ENCODE measurements at regions not wholly inside any gene's neighbourhood (a gene's known extent, or its start where the extent isn't known, plus 50 kb on each side); places are given as distances from the start of the nearest gene placed in this dataset.
"Not testable (repeated sequence)": the region's sequence is repeated elsewhere in the genome, so short reads cannot be mapped to it uniquely, and the experiment has no call there.

DNA sequence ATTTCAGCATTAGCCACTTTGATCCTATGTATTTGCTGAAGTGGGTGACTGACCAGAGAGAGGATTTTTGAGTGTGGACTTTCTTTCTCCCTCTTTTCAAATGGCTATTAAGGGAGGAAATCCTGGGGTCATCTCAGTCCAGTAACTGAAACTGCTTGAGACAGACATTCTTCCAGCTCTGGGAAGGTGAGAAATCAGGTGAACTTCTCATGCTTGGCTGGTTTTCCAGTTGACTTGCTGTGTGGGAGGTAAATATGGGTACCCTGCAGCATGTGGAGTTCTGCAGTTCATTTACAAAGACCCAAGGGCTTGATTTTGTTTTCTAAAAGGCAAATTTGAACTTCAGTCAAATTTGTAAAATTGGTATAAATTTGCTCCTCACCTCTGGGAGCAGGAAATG lies 461.1 kb upstream of the TBL1XR1 start:
- Histone ChIP-seq H3K79me2 (replicated peaks; ENCODE audit: insufficient read depth, low read length) (no peaks in the 10 kb centered on the region), H3K9ac (ENCODE audit: low read length) (no peak overlapping the region), H3K36me3 (ENCODE audit: insufficient read depth, low read length) (no peaks in the 10 kb centered on the region), H3K9me2 (ENCODE audit: insufficient read depth, low read length) (no peaks in the 10 kb centered on the region), H3F3A (ENCODE audit: insufficient read depth, low read length, poor library complexity, severe bottlenecking) (no peaks in the 10 kb centered on the region), H2AFZ (ENCODE audit: low read depth, low read length) (no peak overlapping the region), H3K4me2 (ENCODE audit: low read length) (no peak overlapping the region), H3K27ac (ENCODE audit: low read length) (no peak overlapping the region), H3K27me3 (ENCODE audit: insufficient read depth, low read depth, low read length) (no peaks in the 10 kb centered on the region), H3K9me3 (ENCODE audit: low read length) (no peaks in the 10 kb centered on the region), H4K20me1 (ENCODE audit: insufficient read depth) (no peaks in the 10 kb centered on the region), H3K4me3 (ENCODE audit: low read length) (no peak overlapping the region)
- TF ChIP-seq TAF1 (IDR thresholded peaks at IDR 0.05; ENCODE audit: low read depth) (no peak), POLR2AphosphoS5 (IDR thresholded peaks at IDR 0.05) (no peak), RAD21 (conservative IDR thresholded peaks at IDR 0.05) (no peak), SMC3 (conservative IDR thresholded peaks at IDR 0.05; ENCODE audit: poor library complexity) (no peak), EZH2 (IDR thresholded peaks at IDR 0.05; ENCODE audit: borderline replicate concordance, insufficient read depth, low read length, poor library complexity, severe bottlenecking) (no peak), MXI1 (conservative IDR thresholded peaks at IDR 0.05; ENCODE audit: poor library complexity, severe bottlenecking) (no peak), EP300 (conservative IDR thresholded peaks at IDR 0.05; ENCODE audit: poor library complexity, severe bottlenecking) (no peak)
- TF ChIP-seq, protein P1, sequence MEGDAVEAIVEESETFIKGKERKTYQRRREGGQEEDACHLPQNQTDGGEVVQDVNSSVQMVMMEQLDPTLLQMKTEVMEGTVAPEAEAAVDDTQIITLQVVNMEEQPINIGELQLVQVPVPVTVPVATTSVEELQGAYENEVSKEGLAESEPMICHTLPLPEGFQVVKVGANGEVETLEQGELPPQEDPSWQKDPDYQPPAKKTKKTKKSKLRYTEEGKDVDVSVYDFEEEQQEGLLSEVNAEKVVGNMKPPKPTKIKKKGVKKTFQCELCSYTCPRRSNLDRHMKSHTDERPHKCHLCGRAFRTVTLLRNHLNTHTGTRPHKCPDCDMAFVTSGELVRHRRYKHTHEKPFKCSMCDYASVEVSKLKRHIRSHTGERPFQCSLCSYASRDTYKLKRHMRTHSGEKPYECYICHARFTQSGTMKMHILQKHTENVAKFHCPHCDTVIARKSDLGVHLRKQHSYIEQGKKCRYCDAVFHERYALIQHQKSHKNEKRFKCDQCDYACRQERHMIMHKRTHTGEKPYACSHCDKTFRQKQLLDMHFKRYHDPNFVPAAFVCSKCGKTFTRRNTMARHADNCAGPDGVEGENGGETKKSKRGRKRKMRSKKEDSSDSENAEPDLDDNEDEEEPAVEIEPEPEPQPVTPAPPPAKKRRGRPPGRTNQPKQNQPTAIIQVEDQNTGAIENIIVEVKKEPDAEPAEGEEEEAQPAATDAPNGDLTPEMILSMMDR (IDR thresholded peaks at IDR 0.05; ENCODE audit: poor library complexity, severe bottlenecking) = no peak
- TF ChIP-seq, protein P2, sequence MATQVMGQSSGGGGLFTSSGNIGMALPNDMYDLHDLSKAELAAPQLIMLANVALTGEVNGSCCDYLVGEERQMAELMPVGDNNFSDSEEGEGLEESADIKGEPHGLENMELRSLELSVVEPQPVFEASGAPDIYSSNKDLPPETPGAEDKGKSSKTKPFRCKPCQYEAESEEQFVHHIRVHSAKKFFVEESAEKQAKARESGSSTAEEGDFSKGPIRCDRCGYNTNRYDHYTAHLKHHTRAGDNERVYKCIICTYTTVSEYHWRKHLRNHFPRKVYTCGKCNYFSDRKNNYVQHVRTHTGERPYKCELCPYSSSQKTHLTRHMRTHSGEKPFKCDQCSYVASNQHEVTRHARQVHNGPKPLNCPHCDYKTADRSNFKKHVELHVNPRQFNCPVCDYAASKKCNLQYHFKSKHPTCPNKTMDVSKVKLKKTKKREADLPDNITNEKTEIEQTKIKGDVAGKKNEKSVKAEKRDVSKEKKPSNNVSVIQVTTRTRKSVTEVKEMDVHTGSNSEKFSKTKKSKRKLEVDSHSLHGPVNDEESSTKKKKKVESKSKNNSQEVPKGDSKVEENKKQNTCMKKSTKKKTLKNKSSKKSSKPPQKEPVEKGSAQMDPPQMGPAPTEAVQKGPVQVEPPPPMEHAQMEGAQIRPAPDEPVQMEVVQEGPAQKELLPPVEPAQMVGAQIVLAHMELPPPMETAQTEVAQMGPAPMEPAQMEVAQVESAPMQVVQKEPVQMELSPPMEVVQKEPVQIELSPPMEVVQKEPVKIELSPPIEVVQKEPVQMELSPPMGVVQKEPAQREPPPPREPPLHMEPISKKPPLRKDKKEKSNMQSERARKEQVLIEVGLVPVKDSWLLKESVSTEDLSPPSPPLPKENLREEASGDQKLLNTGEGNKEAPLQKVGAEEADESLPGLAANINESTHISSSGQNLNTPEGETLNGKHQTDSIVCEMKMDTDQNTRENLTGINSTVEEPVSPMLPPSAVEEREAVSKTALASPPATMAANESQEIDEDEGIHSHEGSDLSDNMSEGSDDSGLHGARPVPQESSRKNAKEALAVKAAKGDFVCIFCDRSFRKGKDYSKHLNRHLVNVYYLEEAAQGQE (IDR thresholded peaks at IDR 0.05; ENCODE audit: borderline replicate concordance) = no peak

DNA sequence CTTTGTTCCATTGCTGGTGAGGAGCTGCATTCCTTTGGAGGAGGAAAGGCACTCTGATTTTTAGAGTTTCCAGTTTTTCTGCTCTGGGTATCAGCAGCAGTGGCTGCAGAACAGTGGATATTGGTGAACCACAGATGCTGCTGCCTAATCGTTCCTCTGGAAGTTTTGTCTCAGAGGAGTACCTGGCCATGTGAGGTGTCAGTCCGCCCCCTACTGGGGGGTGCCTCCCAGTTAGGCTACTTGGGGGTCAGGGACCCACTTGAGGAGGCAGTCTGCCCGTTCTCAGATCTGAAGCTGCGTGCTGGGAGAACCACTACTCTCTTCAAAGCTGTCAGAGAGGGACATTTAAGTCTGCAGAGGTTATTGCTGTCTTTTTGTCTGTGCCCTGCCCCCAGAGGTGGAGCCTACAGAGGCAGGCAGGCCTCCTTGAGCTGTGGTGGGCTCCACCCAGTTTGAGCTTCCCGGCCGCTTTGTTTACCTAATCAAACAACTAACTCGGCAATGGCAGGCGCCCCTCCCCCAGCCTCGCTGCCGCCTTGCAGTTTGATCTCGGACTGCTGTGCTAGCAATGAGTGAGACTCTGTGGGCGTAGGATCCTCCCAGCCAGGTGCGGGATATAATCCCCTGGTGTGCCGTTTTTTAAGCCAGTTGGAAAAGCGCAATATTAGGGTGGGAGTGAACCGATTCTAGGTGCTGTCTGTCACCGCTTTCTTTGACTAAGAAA lies 467.3 kb upstream of the TBL1XR1 start:
- H3K4me3 ChIP-seq (ENCODE audit: low read length); H3K9me3 ChIP-seq (ENCODE audit: low read length); H3K9me2 ChIP-seq (ENCODE audit: insufficient read depth, low read length); H4K20me1 ChIP-seq (ENCODE audit: insufficient read depth); H3K9ac ChIP-seq (ENCODE audit: low read length); H3K4me2 ChIP-seq (ENCODE audit: low read length); H3K27me3 ChIP-seq (ENCODE audit: insufficient read depth, low read depth, low read length); H3K36me3 ChIP-seq (ENCODE audit: insufficient read depth, low read length); H3F3A ChIP-seq (ENCODE audit: insufficient read depth, low read length, poor library complexity, severe bottlenecking); H3K27ac ChIP-seq (ENCODE audit: low read length); H3K79me2 ChIP-seq (replicated peaks; ENCODE audit: insufficient read depth, low read length); H2AFZ ChIP-seq (ENCODE audit: low read depth, low read length): not testable (repeated sequence)

All from neural cell (in vitro differentiated cells).